Ishikawa (cell line): ENCODE measurements at regions not wholly inside any gene's neighbourhood (a gene's known extent, or its start where the extent isn't known, plus 50 kb on each side); places are given as distances from the start of the nearest gene placed in this dataset.

Experiments used
- CEBPB ChIP-seq: IDR thresholded peaks from 2 replicates; pipeline ENCODE4 v1.6.1; 2012
- CREB1 ChIP-seq: IDR thresholded peaks from 2 replicates; pipeline ENCODE4 v1.6.1; 2012; ENCODE audit warnings: low read depth
- EGR1 ChIP-seq: IDR thresholded peaks from 2 replicates; pipeline ENCODE4 v1.6.1; 2012
- EP300 ChIP-seq: IDR thresholded peaks from 2 replicates; pipeline ENCODE4 v1.6.1; 2012; ENCODE audit warnings: borderline replicate concordance
- FOXM1 ChIP-seq: IDR thresholded peaks from 2 replicates; pipeline ENCODE4 v1.6.1; 2012; ENCODE audit warnings: low read depth, borderline replicate concordance
- NFIC ChIP-seq: IDR thresholded peaks from 2 replicates; pipeline ENCODE4 v1.6.1; 2012
- RAD21 ChIP-seq: IDR thresholded peaks from 2 replicates; pipeline ENCODE4 v1.6.1; 2012; ENCODE audit warnings: low read depth
- REST ChIP-seq: IDR thresholded peaks from 2 replicates; pipeline ENCODE4 v1.6.1; 2012; ENCODE audit warnings: low read depth, mild to moderate bottlenecking
- TAF1 ChIP-seq: IDR thresholded peaks from 2 replicates; pipeline ENCODE4 v1.6.1; 2012; ENCODE audit warnings: low read depth, mild to moderate bottlenecking
- TCF12 ChIP-seq: IDR thresholded peaks from 2 replicates; pipeline ENCODE4 v1.6.1; 2012; ENCODE audit warnings: low read depth
- TEAD4 ChIP-seq: IDR thresholded peaks from 2 replicates; pipeline ENCODE4 v1.6.1; 2012
- USF1 ChIP-seq: IDR thresholded peaks from 2 replicates; pipeline ENCODE4 v1.6.1; 2012
- YY1 ChIP-seq: IDR thresholded peaks from 2 replicates; pipeline ENCODE4 v1.6.1; 2012; ENCODE audit warnings: low read depth
- ZBTB7A ChIP-seq: IDR thresholded peaks from 2 replicates; pipeline ENCODE4 v1.6.1; 2012; ENCODE audit warnings: low read depth
- TF ChIP-seq, protein P1 (sequence below): IDR thresholded peaks from 2 replicates; pipeline ENCODE4 v1.6.1; 2012

DNA sequence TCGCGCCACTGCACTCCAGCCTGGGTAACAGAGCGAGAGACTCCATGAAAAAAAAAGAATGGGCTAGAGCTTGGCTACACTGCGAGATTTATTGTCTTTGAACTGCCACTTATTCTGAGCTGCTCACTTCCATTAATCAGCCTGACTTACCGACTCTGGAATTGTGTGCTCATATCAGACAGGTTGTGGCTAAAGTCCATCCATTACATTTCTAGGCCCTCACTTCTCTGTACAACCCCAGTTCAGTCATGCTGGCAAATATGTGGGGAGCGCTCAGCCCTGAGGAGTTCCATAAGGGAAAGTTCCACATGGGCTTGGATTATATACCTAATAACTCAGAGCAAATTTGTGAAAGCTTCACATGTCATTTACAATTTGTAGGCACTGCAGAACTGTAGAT lies 270.6 kb downstream of the TRIML1 start:
- TF ChIP-seq, protein P1, sequence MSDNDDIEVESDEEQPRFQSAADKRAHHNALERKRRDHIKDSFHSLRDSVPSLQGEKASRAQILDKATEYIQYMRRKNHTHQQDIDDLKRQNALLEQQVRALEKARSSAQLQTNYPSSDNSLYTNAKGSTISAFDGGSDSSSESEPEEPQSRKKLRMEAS, result no peak
- TF ChIP-seq CREB1 (no peak), FOXM1 (no peak), REST (no peak), CEBPB (no peak), TCF12 (no peak), YY1 (no peak), NFIC (no peak), TEAD4 (no peak), TAF1 (no peak), RAD21 (no peak), USF1 (no peak), EP300 (no peak)

DNA sequence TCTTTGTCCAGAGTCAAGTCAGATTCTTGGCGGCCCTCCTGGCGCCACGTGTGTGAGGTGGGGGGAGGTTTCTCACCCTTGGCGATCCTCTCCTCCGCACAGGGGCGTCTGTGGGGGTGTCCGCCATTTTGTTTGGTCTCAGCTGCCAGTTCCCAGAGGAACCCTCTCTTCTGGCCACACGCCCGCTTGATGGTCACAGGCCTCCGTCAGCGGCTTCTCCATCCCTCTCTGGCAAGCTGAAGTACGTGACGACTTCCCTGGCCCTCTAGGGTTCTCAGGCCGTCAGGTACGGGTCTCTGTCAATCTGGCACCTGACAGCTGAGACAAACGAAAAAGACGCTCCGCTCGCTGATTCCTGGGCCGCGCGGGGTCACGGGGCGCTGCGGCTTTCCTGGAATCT lies 272.6 kb downstream of the TRIML1 start:
- TF ChIP-seq FOXM1, result no peak
- no peak for TF ChIP-seq REST

DNA sequence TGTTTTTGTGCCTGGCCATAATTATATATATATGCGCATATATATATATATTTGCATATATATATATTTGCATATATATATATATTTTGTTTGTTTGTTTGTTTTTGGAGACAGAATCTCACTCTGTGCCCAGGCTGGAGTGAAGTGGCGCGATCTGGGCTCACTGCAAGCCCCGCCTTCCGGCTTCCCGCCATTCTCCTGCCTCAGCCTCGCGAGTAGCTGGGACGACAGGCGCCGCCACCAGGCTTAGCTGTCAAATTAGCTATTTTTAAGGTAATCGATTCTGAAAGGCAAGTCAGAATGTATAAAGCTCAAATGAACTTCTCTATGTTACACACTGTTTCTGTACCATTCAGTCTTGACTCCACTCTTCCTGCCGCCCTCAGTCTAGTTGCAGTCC lies 273.3 kb downstream of the TRIML1 start:
- TF ChIP-seq USF1 (no peak), EP300 (no peak)

GRCh38 chr4:188414441-188414840 lies 275.2 kb downstream of the TRIML1 start:
- no peak for TF ChIP-seq RAD21
- TF ChIP-seq CEBPB, result no peak
- no peak for TF ChIP-seq NFIC
- TF ChIP-seq CREB1, result no peak
- TF ChIP-seq, protein P1, result no peak
- TF ChIP-seq TEAD4, result no peak
- TF ChIP-seq EP300, result no peak
- no peak for TF ChIP-seq FOXM1
- no peak for TF ChIP-seq USF1
- TF ChIP-seq TAF1, result no peak
- no peak for TF ChIP-seq REST
- no peak for TF ChIP-seq TCF12
- no peak for TF ChIP-seq ZBTB7A
- no peak for TF ChIP-seq YY1
- no peak for TF ChIP-seq EGR1

DNA sequence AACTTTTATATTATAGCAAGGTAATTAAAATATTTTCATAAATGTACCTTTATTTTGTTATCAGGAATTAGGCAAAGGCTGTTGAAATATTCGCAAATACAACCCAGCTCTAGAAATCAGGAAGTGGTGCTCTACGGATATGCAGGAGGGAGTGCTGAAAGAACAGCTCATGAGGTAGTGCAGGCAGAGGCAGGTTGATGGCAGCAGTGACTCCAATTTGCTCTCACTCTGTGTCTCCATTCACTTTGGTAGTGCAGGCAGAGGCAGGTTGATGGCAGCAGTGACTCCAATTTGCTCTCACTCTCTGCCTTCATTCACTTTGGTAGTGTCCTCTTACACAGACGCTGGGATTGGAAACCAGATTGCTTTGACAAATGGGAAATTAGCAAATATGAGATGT lies 277.9 kb downstream of the TRIML1 start:
- TF ChIP-seq REST, result peak; percentile 47; the same call in 1 of the 2 replicates
- no peak for TF ChIP-seq CEBPB
